Amniotic epithelial cell (primary cell): ENCODE measurements at regions not wholly inside any gene's neighbourhood (a gene's known extent, or its start where the extent isn't known, plus 50 kb on each side); places are given as distances from the start of the nearest gene placed in this dataset.
"Not testable (repeated sequence)": the region's sequence is repeated elsewhere in the genome, so short reads cannot be mapped to it uniquely, and the experiment has no call there.

ENCODE experiments used
- DNase-seq: peaks from one replicate; pipeline ENCODE4 v3.0.0-alpha.2; 2010; ENCODE audit warnings: low read depth

- no peak for DNase-seq
Measured at GRCh38 chr7:70846208-70846607, 285.7 kb upstream of the GALNT17 start.

- no peak for DNase-seq
Measured at GRCh38 chr7:70849580-70850235, 282.2 kb upstream of the GALNT17 start.

- DNase-seq, result no peak
Measured at GRCh38 chr7:70855373-70855772, 276.6 kb upstream of the GALNT17 start.

GRCh38 chr7:70856901-70857630 is 274.9 kb upstream of the GALNT17 start:
- DNase-seq, result peak; percentile 20

GRCh38 chr7:70857793-70858545 is 274.0 kb upstream of the GALNT17 start:
- no peak for DNase-seq

GRCh38 chr7:70867513-70867912 is 264.4 kb upstream of the GALNT17 start:
- DNase-seq, result no peak

- DNase-seq, result no peak
Measured at GRCh38 chr7:70870349-70870748, 261.6 kb upstream of the GALNT17 start.

- no peak for DNase-seq
Measured at GRCh38 chr7:70872188-70872587, 259.8 kb upstream of the GALNT17 start.

GRCh38 chr7:70881167-70881847 is 250.6 kb upstream of the GALNT17 start:
- DNase-seq, result no peak

- DNase-seq, result no peak
Measured at GRCh38 chr7:70883750-70884439, 248.0 kb upstream of the GALNT17 start.

GRCh38 chr7:70884440-70884764 is 247.5 kb upstream of the GALNT17 start:
- DNase-seq, result no peak

- no peak for DNase-seq
Measured at GRCh38 chr7:70884809-70885208, 247.1 kb upstream of the GALNT17 start.

GRCh38 chr7:70886547-70886946 is 245.4 kb upstream of the GALNT17 start:
- no peak for DNase-seq

- DNase-seq, result no peak
Measured at GRCh38 chr7:70887186-70887585, 244.8 kb upstream of the GALNT17 start.

- no peak for DNase-seq
Measured at GRCh38 chr7:70890147-70890969, 241.6 kb upstream of the GALNT17 start.

GRCh38 chr7:70893422-70893821 is 238.5 kb upstream of the GALNT17 start:
- no peak for DNase-seq

GRCh38 chr7:70893971-70894715 is 237.8 kb upstream of the GALNT17 start:
- DNase-seq, result no peak

- no peak for DNase-seq
Measured at GRCh38 chr7:70894799-70895198, 237.1 kb upstream of the GALNT17 start.

GRCh38 chr7:70895337-70896200 is 236.4 kb upstream of the GALNT17 start:
- DNase-seq, result not testable (repeated sequence)
